GOT3 (cell line): ENCODE measurements at regions not wholly inside any gene's neighbourhood (a gene's known extent, or its start where the extent isn't known, plus 50 kb on each side); places are given as distances from the start of the nearest gene placed in this dataset.
A peak's percentile ranks its signal among the peaks of the same experiment; 100 is the strongest.

ENCODE experiments used
- DNase-seq: peaks from one replicate; lab custom pipeline; 2025; ENCODE audit warnings: mixed read lengths; lab: John Stamatoyannopoulos, UW

DNA sequence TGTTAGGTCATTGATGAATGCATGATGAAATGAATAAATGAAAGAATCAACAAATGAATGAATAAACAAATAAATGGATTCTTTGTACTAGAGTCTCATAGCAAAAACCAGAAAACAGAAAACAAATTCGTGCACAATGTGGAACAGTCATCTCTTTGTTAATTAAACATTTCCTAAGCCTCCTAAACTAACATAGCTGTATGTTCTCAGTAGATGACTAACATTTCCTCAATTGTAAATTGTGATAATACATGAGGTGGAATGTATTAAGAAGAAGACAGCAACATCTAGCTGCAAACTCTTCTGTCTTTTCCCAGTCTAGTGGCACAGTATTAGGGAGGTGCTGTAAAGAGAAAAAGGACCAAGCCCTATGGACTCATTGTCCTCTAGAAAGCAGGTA lies 1021.0 kb downstream of the MCTP2 start:
- no peak for DNase-seq

DNA sequence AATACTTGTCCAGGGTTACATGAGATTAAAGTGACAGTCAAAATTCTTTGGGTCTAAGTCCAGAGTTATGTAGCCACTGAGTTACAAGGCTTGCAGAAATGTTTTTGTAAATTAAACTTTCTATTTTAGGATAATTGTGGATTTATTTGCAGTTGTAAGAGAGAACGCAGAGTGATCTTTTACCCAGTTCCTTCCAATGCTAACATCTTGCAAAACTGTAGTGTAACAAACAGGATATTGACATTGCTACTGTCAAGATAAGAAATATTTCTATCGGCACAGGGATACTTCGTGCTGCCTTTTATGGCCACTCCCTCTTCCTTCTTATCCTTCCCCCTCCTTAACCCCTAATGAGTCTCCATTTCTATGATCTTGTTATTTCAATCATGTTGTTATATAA lies 1022.9 kb downstream of the MCTP2 start:
- no peak for DNase-seq

DNA sequence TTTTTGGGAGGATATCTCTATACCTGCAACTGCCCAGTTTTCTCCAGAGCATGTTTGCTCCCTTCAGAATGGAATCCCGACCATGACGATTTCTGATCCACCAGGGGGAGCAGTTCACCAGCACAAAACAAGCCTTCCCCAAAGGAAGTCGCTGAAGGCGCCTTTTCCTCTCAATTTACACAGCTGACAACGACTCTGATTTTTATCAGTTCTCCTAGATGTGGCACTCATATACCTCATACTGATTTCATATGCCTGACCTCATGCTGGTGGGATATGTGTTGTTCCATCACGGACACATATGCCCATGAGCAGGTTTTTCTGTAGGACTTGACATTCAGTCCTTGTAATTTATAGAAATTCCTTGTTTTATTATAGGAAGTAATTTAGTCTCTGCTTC lies 1028.2 kb downstream of the MCTP2 start:
- peak; percentile 3 for DNase-seq

DNA sequence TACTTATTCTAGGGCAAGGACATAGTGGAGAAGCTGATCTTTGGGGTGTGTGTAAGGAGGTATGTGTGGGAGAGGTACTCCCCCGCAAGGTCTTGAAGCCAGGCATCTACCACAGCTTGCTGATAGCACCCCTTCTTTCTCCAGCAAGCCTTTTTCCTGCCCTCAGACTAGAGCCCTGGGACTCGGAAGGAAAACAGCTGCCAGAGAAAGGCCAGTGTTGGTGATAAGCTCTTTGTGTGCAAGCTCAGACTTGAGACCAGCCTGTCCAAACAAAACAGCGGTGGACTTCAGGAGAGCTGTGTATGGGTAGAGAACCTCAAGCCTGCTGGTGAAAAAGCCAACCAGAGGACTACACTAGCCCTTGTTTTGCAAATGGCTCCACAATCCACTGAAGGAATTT lies 1028.6 kb downstream of the MCTP2 start:
- DNase-seq = no peak

DNA sequence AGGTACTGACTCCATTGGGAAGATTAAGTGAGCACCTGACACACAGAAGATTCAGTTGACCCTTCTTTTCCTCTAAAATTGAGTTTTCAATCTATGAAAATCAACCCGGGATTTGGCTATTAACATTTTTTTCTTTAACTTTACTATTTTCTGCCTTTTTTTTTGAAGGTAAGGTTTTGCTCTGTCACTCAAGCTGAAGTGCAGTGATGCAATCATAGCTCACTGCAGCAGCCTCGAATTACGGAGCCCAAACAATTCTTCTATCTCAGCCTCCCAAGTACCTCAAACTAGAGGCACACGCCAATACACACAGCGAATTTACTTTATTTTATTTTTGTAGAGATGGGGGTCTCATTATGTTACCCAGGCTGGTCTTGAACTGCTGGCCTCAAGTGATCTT lies 1029.5 kb downstream of the MCTP2 start:
- DNase-seq = no peak

DNA sequence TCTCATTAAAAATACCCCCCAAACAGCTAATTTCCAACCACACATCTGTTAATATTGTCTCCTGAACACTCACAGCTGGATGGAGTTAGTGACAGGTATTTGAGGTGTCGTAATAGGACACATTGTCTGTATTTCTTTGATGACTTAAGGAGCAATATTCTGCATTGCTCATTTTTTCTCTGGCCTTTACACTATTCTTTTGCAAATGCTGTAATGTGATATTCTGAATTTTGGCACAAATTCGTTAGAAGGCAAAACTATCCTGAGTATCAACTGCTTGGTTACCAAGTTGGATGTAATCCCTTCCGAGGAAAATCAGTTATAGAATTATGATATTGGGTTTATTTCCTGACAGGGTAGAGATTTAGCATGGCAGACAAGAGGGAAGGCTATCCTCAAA lies 1030.2 kb downstream of the MCTP2 start:
- no peak for DNase-seq

DNA sequence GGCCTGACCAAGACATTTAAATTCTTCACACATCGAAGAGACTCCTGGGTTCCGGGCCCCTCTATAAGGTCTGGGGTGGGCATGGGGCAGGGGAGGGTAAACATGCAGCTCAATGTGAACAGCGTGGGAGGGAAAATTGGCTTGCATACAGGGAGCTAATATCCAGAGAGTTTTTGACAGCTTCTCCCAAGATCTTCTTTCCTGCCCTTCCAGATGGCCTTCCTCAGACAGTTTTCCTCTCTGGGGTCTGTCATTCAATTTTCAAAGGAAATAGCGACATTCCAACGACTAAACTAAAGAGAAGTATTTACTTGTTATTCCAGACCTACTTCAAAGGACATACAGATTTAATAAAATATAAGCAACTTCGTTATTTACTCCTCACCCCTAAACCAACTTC lies 1030.6 kb downstream of the MCTP2 start:
- DNase-seq = no peak

DNA sequence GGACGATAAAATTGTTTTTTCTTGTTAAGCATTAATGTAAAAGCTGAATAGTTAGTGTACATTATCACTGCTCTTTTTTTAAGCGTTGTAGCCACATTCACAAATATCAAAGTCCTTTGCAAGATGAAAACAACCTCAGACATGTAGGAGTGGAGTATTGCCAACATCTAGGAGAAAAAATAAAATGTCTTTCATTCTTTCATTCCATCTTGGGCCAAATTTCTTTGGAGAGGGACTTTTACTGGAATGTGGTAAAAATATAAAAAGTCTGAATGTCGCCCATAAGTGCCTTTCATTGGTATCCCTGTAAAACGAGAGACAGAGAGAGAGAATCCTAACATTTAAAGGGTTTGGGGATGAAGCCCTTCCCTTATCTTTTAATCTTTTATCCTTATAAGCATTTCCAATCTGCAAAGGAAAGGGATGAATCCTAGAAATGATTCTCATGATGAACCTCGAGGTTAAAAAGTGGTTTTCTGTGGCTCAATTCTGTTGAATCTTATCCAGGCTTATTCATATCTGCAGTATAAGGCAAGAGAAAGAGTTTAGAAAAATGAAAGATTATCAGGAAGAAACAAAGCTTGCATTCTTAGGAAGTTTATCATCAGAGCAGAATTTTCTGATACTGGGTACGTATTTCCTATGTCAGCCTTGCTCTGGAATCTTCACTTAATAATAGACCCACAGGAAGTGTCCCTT lies 1031.7 kb downstream of the MCTP2 start:
- DNase-seq = no peak

DNA sequence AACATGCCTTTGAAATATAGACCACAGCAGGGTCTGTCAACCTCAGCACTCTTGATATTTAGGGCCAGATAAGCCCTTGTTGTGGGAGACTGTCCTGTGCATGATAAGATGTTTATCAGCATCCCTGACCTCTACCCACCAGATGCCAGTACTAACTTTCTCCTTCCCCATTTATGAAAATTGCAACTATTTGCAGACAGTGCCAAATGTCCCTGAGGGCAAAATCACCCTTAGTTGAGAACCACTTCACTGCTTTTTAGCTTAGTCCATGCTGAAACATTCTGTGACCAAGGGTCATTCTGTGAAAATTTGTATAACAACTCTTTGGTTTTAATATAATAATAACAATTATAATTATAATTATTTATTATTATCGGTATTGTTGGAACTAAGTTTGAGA lies 1032.4 kb downstream of the MCTP2 start:
- no peak for DNase-seq

DNA sequence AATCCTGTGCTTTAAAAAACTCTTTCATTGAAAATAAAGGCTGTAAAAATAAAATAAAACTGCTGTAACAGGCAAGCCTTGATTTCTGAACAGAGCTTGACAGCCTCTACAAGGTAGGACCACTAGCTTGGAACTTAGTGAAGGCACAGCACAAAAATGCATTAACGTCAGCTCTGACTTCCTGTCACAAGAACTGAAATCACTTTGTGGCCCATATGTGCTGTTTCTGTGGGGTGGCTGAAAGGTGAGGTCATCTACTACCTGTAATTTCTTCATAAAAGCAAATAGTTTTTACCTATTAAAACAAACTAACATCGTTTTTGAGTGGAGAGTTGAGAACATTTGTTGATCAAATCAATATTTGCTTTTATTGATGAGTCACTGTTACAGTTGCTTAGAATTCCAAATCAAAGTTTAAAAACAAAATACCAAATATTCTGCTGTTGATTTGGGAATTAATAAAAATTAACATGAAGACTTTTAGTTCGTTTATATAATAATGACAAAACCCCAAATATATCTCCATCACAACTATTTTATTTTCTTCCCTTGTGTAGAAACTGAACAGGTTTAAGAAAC lies 1034.1 kb downstream of the MCTP2 start:
- DNase-seq = no peak

DNA sequence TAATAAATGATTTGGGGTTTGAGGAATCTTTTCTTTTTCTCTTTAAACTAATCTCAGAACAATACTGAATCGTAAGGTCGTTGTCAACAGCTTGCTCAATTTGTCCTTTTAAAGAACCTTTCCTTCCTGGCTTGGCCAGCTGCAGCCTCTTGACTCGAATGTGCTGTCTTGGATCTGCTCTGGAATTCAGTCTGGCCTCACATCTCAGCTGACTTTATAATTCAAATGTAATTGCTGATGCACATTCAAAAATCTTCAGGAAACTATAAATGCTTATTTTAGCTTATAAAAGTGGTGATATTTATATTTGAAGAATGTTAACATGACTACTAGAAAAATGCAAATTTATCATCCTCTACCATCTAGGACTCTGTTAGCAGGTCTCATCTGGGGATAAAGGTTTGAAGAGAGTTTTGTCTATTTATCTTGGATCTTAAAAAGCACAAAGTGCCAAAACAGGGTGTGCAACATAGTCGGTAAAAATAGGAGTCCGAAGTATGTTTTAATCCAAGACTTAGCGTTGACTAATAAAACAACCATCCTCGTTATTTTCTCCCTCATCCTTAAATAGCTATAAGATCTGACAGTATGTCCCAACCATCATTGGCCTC lies 1035.2 kb downstream of the MCTP2 start:
- DNase-seq = no peak

DNA sequence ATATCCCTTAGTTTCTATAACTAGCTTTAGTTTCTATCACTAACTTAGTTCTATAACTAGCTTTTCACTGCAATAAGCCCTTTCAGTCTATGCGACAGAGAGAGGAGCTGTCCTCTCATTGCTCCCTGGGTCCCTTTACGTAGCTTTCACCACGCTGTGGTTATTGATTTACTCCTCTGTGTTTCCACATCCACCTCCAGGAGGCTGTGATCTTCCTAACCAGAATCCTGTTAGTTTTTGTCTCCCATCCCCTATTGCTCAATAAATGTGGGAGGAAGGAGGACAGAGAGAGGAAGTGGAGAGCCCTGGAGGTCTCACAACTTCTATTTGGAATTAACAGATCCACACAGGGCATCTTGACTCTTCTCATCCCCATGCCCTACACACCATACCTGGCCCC lies 1036.1 kb downstream of the MCTP2 start:
- no peak for DNase-seq

DNA sequence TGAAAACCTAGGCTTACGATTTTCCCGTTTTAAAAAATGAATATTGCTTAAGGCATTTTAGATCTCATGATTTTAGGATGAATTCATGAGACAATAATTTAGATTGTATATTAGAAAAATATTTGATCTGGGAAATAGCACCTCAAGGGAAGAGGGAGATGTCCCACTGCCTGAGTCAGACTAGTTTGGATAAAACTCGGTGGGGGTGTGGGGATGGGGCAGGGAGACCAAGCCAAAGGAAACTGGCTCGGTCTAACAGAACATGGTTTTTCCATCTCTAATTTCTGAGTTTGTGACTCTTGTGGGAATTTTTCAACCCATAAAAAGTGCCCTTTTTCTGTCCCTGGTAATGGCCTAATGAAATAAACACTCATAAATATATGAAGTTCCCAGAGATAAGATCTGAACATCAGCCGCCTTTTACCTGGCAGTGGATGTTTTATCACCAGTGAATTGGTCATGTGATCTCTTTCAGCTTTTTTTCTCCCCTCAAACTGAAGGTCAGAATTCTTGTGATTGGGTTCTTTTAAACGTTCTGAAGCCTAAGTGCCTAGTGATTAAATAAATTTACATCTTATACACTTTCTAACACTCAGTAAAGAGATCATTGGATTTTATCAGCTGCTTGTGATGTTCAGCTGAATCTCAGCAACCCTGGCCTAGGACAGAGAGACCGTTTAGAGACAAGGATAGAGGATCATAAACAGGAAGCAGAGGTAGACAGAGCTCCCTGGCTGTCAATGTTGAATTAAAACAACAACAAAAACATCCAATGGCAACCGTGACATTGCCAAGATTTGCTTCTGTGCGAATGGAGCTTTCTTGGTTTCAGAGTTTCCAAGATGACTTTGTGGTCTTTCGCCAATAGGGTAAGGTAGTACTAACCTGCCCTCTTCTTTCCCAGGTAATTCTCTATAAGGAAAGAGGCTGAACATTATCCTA lies 1038.2 kb downstream of the MCTP2 start:
- no peak for DNase-seq

DNA sequence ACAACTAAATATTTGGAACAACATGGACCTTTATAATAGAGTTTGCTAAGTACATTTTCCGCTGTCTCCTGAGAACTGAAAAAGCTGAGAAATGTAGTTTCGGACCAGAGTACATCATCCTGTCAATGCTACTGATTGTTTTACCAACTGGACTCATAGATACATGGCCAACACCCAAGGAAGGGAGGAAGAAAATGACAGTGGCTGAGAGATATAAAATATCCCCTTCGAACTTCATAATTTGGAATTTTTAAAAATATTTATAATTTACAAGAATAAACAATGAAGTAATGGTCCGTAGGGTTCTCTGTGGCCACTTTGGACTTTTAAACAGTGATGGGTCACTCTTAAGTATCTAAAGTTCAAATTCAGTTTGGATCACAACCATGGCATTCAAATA lies 1042.7 kb downstream of the MCTP2 start:
- no peak for DNase-seq

DNA sequence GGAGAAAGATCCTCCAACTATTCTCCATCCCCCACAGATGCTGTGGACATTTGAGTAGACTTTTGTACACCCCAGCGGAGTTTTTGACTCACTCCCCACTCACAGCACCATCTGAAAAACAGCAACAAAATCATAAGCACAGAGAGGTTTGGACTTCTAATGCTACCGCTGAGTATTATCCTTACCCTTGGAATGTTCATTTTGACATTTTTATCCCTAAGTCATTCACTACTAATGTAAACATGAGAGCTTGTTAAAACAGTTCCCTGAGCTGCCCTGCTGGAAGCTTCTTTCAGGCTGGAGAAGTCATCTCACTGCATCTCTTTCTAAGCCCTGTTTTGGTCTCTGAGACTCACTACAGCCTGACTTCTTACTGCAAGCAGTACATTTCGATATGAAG lies 1045.9 kb downstream of the MCTP2 start:
- DNase-seq = no peak

DNA sequence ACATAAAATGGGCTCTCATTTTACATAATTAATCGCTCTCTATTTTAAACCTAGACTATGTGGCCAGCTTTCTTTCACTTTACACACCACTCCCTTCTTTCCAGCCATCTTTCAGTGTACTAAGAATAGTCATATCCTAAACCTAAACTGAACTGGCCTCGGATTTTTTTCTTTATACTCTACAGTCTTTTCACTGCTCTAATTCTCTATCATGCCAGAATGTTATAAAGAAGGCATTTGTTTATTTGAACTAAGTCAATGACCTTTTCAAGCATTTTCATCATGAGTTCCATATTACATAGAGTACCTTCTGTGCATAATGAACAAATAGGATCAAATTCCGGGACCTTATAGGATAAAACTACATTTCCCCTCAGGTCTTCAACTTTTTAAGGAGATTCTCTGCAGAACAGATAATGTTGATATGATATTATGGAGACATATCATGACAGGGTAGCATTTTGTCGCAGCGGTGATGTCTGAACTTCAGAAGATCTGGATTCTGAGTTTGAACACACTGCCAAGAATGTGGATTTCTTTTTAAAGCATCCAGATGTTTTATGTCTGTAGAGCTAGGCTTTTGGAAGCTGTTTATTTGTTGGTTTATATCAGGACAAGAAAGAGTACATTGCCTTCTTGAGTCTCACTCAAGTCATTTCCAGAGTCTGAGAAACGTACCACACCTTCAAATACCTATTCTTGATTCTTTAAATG lies 1047.3 kb downstream of the MCTP2 start:
- no peak for DNase-seq

DNA sequence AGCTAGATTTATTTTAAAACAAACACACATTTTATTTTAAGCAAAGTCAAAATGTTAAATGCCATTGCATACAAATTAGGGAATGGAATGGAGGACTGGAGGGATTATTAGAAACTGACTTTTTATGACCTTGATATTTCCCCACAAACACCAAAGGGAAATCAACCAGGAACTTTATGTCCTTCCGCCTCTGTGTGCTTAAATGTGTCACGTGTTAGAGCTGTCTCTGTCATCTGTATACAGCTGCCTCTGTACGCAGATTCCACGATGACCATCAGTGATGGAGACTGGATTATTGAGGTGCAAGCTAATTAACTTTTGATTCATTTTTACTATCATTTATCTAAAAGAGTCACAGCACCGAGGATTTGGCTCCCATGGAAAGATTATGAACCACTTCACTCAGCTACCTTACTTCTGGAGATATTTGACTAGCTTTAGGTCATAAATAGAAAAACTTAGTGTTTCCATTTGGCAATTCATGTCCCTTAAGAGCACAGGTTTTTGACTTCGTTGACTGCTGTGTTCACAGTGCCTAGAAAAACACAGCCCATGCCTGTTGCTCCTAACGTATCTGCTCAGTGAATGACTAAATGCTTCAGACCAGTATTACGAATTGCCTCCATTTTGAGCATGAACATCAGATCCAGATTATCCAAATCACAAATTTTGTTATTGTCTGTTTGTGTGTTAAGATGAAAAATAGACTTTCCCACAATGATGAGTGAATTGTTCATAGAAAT lies 1048.1 kb downstream of the MCTP2 start:
- DNase-seq = no peak

DNA sequence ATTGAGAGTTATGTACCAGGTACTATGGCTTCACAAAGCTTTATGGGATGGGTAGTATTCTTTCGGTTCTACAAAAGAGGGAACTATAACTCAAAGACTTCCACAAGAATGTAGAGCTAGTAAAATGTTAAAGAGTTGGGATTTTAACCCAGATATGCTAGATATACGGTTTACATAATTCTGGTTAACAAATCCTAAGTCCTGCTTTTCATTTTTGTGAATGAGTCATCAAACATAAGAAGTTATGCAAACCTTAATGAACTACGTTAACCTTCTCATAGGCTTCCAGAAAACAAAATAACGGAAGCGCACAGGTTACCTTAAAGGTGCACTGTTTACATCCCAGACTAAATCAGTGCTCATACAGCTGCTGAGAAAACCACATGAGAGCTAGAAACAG lies 1049.3 kb downstream of the MCTP2 start:
- DNase-seq = no peak

DNA sequence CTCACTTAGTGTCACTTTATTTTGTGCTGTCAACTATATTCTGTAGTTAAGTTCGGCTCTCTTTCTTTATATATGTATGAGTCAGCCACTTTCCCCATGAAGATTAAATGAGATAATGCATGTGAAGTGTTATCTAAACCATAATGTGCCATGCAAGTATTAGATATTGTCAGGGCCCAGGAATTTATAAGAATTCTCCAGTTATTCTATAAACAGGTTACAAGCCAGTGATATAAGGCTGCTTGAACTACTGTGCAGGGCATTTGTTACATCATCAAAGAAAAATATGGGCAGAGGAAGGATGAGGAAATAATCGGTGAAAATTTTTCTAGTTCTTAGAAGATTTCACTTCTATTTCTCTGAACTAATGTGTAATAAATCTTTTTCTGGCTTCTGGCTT lies 1049.0 kb upstream of the NR2F2 start:
- DNase-seq = no peak

DNA sequence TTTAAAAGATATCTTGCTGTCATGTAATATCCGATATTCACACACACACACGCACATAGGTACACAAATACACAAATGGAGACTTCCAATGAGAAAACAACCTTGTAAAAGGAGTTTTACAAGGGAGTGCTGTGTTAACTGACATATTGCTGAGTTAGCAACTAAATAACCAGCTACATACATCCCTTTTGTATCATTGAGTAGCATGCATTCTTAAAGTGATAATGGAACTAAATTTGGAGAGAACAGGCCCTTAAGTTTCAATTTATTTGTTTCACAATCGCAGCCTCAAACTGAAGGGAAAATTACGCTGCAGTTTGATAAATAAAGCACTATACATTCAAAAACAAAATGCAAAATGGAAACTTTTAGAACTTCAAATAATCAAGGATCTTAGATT lies 1046.0 kb upstream of the NR2F2 start:
- DNase-seq = no peak

DNA sequence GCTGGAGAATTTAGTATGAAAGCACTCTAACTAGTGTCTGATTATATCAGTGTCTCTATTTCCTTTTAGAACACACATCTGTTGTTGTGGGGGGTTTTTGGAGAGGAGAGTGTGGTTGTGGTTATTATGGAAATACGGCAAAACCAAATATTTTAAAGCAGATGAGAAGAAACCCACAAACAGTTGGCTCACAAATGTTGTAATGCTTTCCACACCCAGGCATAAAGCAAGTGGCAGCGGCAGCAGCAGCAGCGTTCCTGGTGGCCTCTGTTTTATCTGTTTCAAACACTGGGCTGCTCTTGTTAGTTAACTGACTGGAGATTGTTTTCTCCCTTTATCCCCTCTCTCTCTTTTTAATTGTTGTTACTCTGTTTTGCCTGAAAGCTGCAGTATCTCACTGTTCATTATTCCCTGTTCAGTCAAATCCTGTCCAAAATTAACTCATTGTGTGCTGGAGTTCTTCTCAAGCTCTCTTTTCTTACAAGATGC lies 1045.5 kb upstream of the NR2F2 start:
- no peak for DNase-seq
